Right lobe of liver (tissue), 4 donors: ENCODE measurements at regions not wholly inside any gene's neighbourhood (a gene's known extent, or its start where the extent isn't known, plus 50 kb on each side); places are given as distances from the start of the nearest gene placed in this dataset.

Experiments
- POLR2A ChIP-seq: fragments of 450-650 bp; IDR thresholded peaks from one replicate; pipeline ENCODE4 v1.6.1; 2017; ENCODE audit warnings: antibody characterized with exemption, mild to moderate bottlenecking
- TF ChIP-seq, protein P1 (sequence below), 4 donors: fragments of 200-600 bp in 3 of 4; fragments of 450-650 bp in 1 of 4; IDR thresholded peaks; one replicate each; pipeline versions ENCODE4 v1.5.1 to v1.8.0; 2016 to 2022; ENCODE audit warnings: antibody characterized with exemption in 4 of 4, mild to moderate bottlenecking in 2 of 4
- donor health status: DM: no; HTN: no; CAD: no.
- donor health status: DM: no; HTN: no; CAD: no.
- donor health status: DM: no; HTN: yes; CAD: no.

DNA sequence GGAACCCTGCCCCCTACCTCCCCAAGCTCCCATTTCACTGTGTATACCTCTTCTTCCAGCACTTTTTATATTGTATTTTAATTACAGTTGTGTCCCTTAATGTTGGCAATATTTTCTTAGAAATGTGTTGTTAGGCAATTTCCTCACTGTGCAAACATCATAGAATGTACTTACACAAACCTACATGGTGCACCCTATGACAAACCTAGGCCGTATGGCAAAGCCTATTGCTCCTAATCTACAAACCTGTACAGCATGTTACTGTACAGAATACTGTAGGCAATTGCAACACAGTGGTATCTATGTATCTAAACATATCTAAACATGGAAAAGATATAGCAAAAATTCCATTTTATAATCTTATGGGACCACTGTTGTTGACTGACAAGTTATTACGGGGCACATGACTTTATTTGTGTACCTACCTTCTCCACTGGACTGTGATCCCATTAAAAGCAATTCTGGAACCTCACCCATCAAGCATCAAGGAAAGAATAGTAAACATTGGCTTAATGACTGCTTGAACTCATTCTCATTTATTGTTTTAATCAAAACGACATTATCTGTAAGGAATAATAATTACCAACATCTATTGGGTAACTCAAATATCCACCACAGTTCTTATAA is 1641.5 kb upstream of the ZEB2 start:
- TF ChIP-seq, protein P1, sequence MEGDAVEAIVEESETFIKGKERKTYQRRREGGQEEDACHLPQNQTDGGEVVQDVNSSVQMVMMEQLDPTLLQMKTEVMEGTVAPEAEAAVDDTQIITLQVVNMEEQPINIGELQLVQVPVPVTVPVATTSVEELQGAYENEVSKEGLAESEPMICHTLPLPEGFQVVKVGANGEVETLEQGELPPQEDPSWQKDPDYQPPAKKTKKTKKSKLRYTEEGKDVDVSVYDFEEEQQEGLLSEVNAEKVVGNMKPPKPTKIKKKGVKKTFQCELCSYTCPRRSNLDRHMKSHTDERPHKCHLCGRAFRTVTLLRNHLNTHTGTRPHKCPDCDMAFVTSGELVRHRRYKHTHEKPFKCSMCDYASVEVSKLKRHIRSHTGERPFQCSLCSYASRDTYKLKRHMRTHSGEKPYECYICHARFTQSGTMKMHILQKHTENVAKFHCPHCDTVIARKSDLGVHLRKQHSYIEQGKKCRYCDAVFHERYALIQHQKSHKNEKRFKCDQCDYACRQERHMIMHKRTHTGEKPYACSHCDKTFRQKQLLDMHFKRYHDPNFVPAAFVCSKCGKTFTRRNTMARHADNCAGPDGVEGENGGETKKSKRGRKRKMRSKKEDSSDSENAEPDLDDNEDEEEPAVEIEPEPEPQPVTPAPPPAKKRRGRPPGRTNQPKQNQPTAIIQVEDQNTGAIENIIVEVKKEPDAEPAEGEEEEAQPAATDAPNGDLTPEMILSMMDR (IDR thresholded peaks at IDR 0.05) = no peak
- no peak for TF ChIP-seq POLR2A
